PC-3 (cell line): ENCODE measurements at regions not wholly inside any gene's neighbourhood (a gene's known extent, or its start where the extent isn't known, plus 50 kb on each side); places are given as distances from the start of the nearest gene placed in this dataset.

Experiments used
- ATAC-seq: fragments of 200-7000 bp; cut with Tn5 transposase; 2 replicates; pipeline ENCODE4 v1.9.1; 2020; ENCODE audit warnings: mild to moderate bottlenecking, moderate library complexity
- BruUV-seq: library from RNA; stranded (reverse); fragments of 400-500 nt; replicated peaks from 2 replicates; lab custom pipeline; 2021; lab: Mats Ljungman, UMichigan
- CTCF ChIA-PET: fragments of 300-600 bp; sonication (Branson Sonifier 250); formaldehyde crosslinking; loops from one replicate; lab custom pipeline; 2022; ENCODE audit warnings: antibody characterized with exemption; lab: Charles Lee
- POLR2A ChIA-PET: fragments of 300-600 bp; sonication (Branson Sonifier 250); formaldehyde crosslinking; loops from one replicate; lab custom pipeline; 2022; ENCODE audit warnings: antibody characterized with exemption; ENCODE audit not compliant: unreplicated experiment; lab: Charles Lee
- DNase-seq: peaks from one replicate; pipeline ENCODE4 v3.0.0-alpha.2; 2015
- H2AFZ ChIP-seq: fragments of 300-600 bp; sonication (generic); 2 replicates; pipeline ENCODE4 v1.6.0; 2016; ENCODE audit warnings: antibody characterized with exemption, low read length
- H3F3A ChIP-seq: fragments of 300-600 bp; sonication (generic); one replicate; pipeline ENCODE4 v1.6.0; 2017; ENCODE audit warnings: antibody characterized with exemption, low read length, control low read depth, mild to moderate bottlenecking; ENCODE audit not compliant: unreplicated experiment
- H3K27ac ChIP-seq: fragments of 300-600 bp; sonication (generic); 2 replicates; pipeline ENCODE4 v1.5.1; 2016; ENCODE audit warnings: mild to moderate bottlenecking, low read length
- H3K27me3 ChIP-seq: fragments of 300-600 bp; sonication (generic); 2 replicates; pipeline ENCODE4 v1.6.1; 2016; ENCODE audit warnings: low read length, mixed read lengths
- H3K36me3 ChIP-seq: fragments of 300-600 bp; sonication (generic); 2 replicates; pipeline ENCODE4 v1.6.1; 2016; ENCODE audit warnings: low read depth, mixed run types, low read length, mixed read lengths
- H3K4me1 ChIP-seq: fragments of 300-600 bp; sonication (generic); 2 replicates; pipeline ENCODE4 v1.5.1; 2016; ENCODE audit warnings: low read length; ENCODE audit not compliant: insufficient read depth
- H3K4me2 ChIP-seq: fragments of 300-600 bp; sonication (generic); 2 replicates; pipeline ENCODE4 v1.6.0; 2016; ENCODE audit warnings: low read length
- H3K4me3 ChIP-seq: fragments of 300-600 bp; sonication (generic); 2 replicates; pipeline ENCODE4 v1.5.1; 2016; ENCODE audit warnings: mild to moderate bottlenecking, low read length, mixed read lengths
- H3K79me2 ChIP-seq: fragments of 300-600 bp; sonication (generic); 2 replicates; pipeline ENCODE4 v1.6.1; 2017; ENCODE audit warnings: low read length, mixed read lengths
- H3K9ac ChIP-seq: fragments of 300-600 bp; sonication (generic); 2 replicates; pipeline ENCODE4 v1.6.0; 2016; ENCODE audit warnings: mild to moderate bottlenecking, low read length
- H3K9me2 ChIP-seq: fragments of 300-600 bp; sonication (generic); replicated peaks from 2 replicates; pipeline ENCODE4 v1.6.1; 2016; ENCODE audit warnings: mixed run types, low read length, mixed read lengths
- H3K9me3 ChIP-seq: fragments of 300-600 bp; sonication (generic); 2 replicates; pipeline ENCODE4 v1.6.1; 2016; ENCODE audit warnings: low read length, mixed read lengths
- H4K20me1 ChIP-seq: fragments of 300-600 bp; sonication (generic); 2 replicates; pipeline ENCODE4 v1.6.1; 2016; ENCODE audit warnings: low read length, mixed read lengths
- EZH2 ChIP-seq: fragments of 300-600 bp; sonication (generic); IDR thresholded peaks from one replicate; pipeline ENCODE4 v1.6.1; 2017; ENCODE audit warnings: antibody characterized with exemption, mild to moderate bottlenecking, low read length; ENCODE audit not compliant: unreplicated experiment
- EZH2phosphoT487 ChIP-seq: fragments of 300-600 bp; sonication (generic); IDR thresholded peaks from 2 replicates; pipeline ENCODE4 v1.6.1; 2018; ENCODE audit warnings: mild to moderate bottlenecking, antibody characterized with exemption, low read length, borderline replicate concordance
- intact Hi-C: fragments of 100-400 bp; cut with micrococcal nuclease; formaldehyde crosslinking; loops from 2 replicates; pipeline ENCODE4 v1.9.0; 2023
- TF ChIP-seq, protein P1 (sequence below): fragments of 300-600 bp; sonication (generic); conservative IDR thresholded peaks from 2 replicates; pipeline ENCODE4 v1.5.1; 2017; ENCODE audit warnings: antibody characterized with exemption, low read depth, mild to moderate bottlenecking, low read length

DNA sequence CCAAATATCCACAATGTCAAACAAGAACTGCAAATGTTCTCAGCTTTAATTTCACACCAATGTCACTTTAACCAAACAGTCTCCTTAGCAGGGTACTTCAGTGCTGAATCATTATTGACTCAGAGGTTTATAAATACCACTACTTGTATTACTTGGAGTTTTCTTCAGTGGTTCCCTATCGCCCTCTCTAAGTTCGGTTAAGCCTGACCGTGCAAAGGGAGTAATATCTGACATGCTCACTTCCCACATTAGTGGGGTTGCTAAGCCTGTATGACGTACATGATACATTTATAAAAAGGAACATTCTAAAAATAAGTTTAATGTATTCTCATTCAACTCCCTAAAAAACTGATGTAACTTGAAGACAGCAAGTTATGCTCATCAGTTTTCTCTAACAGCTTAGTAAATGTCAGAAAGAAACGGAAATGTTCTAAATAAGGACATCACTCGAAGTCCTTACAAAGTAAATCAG is 93.1 kb upstream of the ZC3H12C start:
- POLR2A ChIA-PET, result interaction anchor here (0.9 kb wide), 1 partner anchor 92 kb away, joined by 4 read pairs; no protein-coding TSS in a partner anchor
- Histone ChIP-seq H4K20me1 (no peaks in the 10 kb centered on the region), H3K36me3 (no peaks in the 10 kb centered on the region), H3K79me2 (no peaks in the 10 kb centered on the region), H3K4me2 (peak overlapping the region; percentile 43), H2AFZ (no peak overlapping the region), H3K4me1 (peaks cover 33% of the 10 kb centered on the region), H3K4me3 (no peak overlapping the region), H3K9ac (peak overlapping the region; percentile 72), H3K27ac (peak overlapping the region; percentile 86), H3K9me3 (no peaks in the 10 kb centered on the region), H3K9me2 (no peaks in the 10 kb centered on the region), H3K27me3 (no peaks in the 10 kb centered on the region), H3F3A (no peaks in the 10 kb centered on the region)
- TF ChIP-seq, protein P1, sequence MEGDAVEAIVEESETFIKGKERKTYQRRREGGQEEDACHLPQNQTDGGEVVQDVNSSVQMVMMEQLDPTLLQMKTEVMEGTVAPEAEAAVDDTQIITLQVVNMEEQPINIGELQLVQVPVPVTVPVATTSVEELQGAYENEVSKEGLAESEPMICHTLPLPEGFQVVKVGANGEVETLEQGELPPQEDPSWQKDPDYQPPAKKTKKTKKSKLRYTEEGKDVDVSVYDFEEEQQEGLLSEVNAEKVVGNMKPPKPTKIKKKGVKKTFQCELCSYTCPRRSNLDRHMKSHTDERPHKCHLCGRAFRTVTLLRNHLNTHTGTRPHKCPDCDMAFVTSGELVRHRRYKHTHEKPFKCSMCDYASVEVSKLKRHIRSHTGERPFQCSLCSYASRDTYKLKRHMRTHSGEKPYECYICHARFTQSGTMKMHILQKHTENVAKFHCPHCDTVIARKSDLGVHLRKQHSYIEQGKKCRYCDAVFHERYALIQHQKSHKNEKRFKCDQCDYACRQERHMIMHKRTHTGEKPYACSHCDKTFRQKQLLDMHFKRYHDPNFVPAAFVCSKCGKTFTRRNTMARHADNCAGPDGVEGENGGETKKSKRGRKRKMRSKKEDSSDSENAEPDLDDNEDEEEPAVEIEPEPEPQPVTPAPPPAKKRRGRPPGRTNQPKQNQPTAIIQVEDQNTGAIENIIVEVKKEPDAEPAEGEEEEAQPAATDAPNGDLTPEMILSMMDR, result no peak
- TF ChIP-seq EZH2phosphoT487 (no peak), EZH2 (no peak)
- CTCF ChIA-PET, result interaction anchor here (0.6 kb wide), 1 partner anchor 359 kb away, joined by 7 read pairs; no protein-coding TSS in a partner anchor
- ATAC-seq (peak; percentile 99), DNase-seq (peak; percentile 93)
- BruUV-seq, result no TSS peak
- intact Hi-C loops, result loop anchor here (1.0 to 5.0 kb wide), 3 partner anchors 54 to 92 kb away; no protein-coding TSS in a partner anchor

DNA sequence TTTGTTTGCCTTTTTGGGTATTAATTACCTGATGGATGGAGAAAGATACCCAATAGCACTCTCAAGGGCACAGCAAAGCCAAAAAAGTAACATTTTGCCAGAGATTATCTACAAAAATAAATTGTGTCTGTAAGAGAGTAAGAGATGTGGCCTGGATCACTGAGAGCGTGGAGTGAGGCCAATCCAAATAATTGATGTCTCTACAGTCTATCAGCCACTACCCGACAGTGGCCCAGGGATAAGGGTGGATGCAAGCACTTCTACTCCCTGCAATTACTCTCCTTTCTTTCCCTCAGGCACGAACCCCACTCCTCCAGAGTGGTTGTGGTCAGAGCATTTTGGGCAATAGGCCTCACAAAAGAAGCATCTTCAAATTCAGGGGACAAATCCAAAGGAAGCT is 92.3 kb upstream of the ZC3H12C start:
- no peak for DNase-seq
- no peak overlapping the region for H2AFZ ChIP-seq
- intact Hi-C loops, result loop anchor here (1.0 to 5.0 kb wide), 3 partner anchors 55 to 91 kb away; no protein-coding TSS in a partner anchor
- peak overlapping the region; percentile 43; the same call in 1 of the 2 replicates for H3K4me2 ChIP-seq
- no peaks in the 10 kb centered on the region for H3K27me3 ChIP-seq
- BruUV-seq, result no TSS peak
- H3K4me3 ChIP-seq, result no peak overlapping the region
- no peaks in the 10 kb centered on the region for H3F3A ChIP-seq
- H3K9me3 ChIP-seq, result no peaks in the 10 kb centered on the region
- peak overlapping the region; percentile 86 for H3K27ac ChIP-seq
- no peaks in the 10 kb centered on the region for H3K9me2 ChIP-seq
- H3K9ac ChIP-seq, result peak overlapping the region; percentile 72
- TF ChIP-seq EZH2phosphoT487 (no peak), EZH2 (no peak)
- TF ChIP-seq, protein P1, result no peak
- H3K36me3 ChIP-seq, result no peaks in the 10 kb centered on the region
- H3K79me2 ChIP-seq, result no peaks in the 10 kb centered on the region
- ChIA-PET POLR2A (no interaction called here), CTCF (no interaction called here)
- no peak for ATAC-seq
- H4K20me1 ChIP-seq, result no peaks in the 10 kb centered on the region
- H3K4me1 ChIP-seq, result peaks cover 33% of the 10 kb centered on the region

DNA sequence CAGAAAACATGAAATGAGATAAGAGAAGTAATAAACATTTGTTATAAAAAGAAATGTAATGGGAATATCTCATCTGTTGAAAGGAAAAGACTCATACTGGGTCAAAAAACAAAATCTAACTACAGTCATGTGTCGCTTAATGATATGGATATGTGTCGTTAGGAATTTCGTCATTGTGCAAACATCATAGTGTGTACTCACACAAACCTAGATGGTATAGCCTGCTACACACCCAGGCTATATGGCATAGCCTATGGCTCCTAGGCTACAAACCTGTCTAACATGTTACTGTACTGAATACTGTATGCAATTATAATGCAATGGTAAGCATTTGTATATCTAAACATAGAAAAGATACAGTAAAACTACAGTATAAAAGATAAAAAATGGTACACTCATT is 89.8 kb upstream of the ZC3H12C start:
- no peaks in the 10 kb centered on the region for H3K27me3 ChIP-seq
- H2AFZ ChIP-seq, result 0 out of 2 replicates have a peak overlapping the region, but pooled peaks have one; percentile 4
- H3K36me3 ChIP-seq, result no peaks in the 10 kb centered on the region
- H3K9me3 ChIP-seq, result no peaks in the 10 kb centered on the region
- peak overlapping the region; percentile 22; the same call in 1 of the 2 replicates for H3K27ac ChIP-seq
- H3K9me2 ChIP-seq, result no peaks in the 10 kb centered on the region
- H3F3A ChIP-seq, result no peaks in the 10 kb centered on the region
- BruUV-seq, result no TSS peak
- no peak for TF ChIP-seq EZH2phosphoT487
- no peak for TF ChIP-seq EZH2
- TF ChIP-seq, protein P1, result no peak
- DNase-seq (peak; percentile 82), ATAC-seq (peak; percentile 18; the same call in 1 of the 2 replicates)
- H4K20me1 ChIP-seq, result no peaks in the 10 kb centered on the region
- ChIA-PET POLR2A (no interaction called here), CTCF (no interaction called here)
- peak overlapping the region; percentile 16; the same call in 1 of the 2 replicates for H3K4me2 ChIP-seq
- no peak overlapping the region for H3K9ac ChIP-seq
- H3K79me2 ChIP-seq, result no peaks in the 10 kb centered on the region
- no peak overlapping the region for H3K4me3 ChIP-seq
- peaks cover 33% of the 10 kb centered on the region for H3K4me1 ChIP-seq
- intact Hi-C loops, result loop anchor here (5.0 kb wide), 1 partner anchor 64 kb away; no protein-coding TSS in a partner anchor
